Dermis blood vessel endothelial cell (primary cell): ENCODE measurements at regions not wholly inside any gene's neighbourhood (a gene's known extent, or its start where the extent isn't known, plus 50 kb on each side); places are given as distances from the start of the nearest gene placed in this dataset.

Experiments used
- DNase-seq: peaks from one replicate; pipeline ENCODE4 v3.0.0; 2010

DNA sequence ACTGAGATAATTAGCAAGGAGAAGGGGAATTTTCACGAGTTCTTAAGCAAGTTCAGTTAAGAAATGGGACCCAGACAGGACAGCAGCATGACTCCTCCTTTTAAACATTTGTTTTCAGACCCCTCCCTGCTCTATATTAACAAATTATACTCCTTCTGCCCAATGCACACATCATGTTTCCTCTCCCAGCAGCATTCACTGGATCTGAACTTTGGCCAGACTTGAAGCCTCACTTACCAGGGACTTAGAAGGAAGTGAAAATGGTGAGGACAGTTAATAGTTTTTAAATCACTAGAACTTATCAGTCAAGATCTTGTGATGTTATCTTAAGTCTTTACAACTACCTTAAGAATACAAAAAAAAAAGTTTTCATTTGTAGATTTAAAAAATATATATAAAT, 1174.7 kb upstream of the MAP3K7 start:
- no peak for DNase-seq

DNA sequence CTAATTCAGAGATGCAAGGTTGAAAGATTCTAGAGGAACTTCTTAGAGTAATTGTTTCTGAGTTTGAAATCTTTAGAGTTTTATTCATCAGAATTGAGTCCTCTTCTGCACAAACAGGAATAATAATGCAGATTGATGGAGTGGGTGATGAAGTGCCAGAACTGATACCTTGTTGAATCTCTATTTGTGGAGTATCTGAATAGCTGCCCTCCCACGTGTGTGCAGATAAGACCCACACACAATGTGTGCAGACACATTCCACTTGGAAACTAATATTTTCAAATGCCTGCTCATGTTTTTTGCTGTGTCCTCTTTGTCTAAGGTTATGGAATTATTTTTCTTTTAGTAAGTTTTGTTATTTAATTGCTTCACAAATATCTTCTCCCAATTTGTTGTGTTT, 1167.8 kb upstream of the MAP3K7 start:
- DNase-seq: no peak

DNA sequence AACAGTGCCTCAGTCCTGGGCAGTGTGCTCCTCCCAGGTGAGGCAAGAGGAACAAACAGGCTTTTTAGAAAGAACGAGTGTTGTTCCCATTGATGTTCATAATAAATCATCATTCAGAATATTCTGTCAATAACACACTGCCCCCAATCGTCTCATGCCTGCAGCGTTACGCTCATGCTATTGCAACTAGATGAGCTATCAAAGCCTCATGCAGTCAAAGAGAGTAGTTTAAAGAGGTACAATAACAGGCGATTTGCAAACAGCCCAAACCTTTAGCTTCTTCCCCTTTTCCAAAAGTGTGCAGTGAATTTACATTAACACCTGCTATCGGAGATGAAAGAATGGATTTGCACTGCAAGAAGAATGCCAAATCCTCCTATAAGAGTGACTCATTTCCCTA, 1164.7 kb upstream of the MAP3K7 start:
- no peak for DNase-seq

DNA sequence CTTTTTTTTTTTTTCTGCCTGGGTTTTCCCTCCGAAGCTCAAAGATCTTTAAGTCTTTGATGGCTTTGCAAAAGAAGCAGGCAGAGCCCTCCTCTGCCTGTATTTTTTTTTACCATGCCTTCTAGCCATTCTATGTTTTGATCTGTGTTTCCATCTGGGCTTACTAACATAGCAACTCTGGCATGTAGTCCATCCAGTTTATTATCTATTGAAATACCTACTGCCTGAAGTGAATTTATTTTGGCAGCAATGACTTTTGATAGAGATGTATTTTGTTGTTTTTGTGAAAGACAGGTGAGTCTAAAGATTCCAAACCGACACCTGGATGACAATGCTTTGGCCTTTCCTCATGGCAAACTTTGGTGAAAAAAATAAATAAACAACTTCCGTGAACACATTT, 1157.7 kb upstream of the MAP3K7 start:
- no peak for DNase-seq

DNA sequence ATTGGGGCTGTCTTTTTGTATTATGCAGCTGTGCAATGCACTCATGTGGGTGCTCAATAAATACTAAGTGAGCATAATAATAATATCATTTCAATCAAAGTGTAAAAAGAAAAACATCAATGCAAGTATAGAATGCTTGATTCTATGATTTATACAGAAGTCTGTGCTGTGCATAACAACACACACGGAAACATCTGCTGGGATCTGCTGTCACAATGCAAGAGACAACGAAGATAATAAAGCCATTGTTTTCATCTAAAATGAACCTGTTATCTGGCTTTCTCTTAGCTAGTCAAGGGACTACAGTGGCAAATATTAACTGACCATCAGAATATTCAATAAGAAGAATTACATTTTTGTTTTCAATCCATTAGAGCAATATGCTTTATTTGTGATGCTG, 1156.9 kb upstream of the MAP3K7 start:
- no peak for DNase-seq

DNA sequence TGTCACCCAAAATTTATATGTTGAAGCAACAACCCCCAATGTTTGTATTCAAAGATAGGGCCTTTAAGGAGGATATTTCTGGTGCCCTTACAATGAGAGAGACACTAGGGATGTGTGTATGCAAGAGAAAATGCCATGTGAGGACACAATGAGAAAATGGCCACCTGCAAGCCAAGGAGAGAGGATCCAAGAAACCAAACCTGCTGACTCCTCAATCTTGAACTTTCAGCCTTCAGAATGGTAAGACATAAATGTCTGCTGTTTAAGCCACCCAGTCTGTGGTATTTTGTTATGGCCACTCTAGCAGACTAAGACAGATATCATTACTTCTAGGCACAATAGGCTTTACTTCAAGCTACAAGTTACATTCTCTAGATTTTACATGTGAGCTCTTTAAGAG, 1145.1 kb upstream of the MAP3K7 start:
- no peak for DNase-seq

DNA sequence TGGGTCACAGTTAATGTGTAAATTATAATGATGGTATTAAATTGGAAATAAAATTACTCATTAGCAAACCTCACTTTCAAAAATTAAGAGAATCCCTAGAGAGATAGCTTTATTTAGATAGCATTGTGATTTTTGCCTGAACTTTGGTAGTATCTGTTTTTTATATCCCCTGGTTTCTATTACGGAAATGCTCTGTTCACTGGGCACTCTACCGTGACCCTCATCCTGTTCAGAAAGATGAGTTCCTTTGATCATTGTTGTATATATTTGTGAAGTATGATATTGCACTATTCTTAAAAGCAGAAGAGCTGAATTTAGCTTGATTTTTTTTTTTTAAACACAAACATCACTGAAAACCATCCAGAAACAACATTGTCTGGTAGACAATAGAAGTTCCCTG, 1143.8 kb upstream of the MAP3K7 start:
- no peak for DNase-seq

DNA sequence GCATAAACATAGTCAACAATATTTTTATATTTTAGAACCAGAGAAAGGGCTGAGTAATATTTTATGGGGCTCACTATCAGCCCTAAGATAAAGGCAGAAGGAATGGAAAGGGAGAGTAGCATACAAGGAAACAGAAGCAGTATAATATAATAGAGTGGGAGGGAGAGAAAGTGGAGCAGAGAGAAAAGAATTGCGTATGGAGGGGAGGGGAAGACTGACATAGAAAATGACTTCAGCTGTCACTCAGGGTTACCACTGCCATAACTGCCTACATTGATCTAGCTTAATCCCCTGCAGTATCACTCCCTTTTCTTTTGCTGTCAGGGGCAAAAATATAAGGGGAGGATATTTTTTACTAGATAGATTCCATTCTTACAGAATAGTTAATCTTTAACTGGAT, 1133.5 kb upstream of the MAP3K7 start:
- DNase-seq: no peak

DNA sequence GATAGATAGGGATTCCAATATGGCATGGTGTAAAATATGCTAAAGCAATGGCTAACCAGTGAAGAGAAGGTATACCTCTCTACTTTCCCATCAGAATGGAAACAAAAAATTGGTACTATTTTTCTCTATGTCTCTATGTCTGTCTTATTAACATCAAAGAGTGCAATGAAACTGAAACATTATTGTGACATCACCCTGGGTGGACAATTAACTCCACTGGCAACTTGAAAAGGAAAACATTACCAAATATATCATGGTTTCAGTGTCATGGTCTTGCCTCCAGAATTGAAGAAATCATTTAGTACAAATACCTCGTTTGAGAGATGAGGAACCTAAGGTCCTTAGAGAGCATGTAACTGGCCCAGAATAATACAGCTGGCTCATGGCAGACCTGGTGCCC, 1132.5 kb upstream of the MAP3K7 start:
- DNase-seq: no peak

DNA sequence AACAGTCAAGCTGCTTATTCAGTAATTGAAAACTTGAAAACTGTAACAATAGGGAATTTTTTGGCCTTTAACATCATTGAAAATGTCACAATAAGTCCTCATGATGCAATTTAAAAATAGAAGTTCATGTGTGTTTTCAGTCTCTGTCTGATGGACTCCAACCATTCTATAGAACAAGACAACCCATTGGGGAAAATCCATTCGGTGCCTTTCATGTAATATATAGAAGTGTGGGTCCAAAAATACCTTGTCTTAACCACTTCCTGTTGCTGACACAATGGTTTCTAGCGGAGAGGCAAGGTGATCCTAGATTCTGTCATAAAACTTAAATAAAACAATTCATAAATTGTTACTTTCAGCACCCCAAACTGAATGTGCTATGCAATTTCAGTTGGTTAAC, 1131.3 kb upstream of the MAP3K7 start:
- no peak for DNase-seq

DNA sequence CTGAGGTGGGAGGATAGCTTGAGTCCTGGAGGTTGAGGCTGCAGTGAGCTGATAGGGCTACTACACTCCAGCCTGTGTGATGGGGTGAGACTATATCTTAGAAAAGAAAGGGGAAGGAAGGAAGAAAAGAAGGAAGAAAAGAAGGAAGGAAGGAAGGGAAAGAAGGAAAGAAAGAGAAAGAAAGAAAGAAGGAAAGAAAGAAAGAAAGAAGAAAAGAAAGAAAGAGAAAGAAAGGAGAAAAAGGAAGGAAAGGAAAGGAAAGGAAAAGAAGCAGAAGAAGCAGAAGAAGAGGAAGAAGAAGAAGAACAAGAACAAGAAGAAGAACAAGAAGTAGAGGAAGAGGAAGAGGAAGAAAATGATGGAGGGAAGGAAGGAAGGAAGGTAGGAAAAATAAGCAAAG, 1130.2 kb upstream of the MAP3K7 start:
- no peak for DNase-seq

DNA sequence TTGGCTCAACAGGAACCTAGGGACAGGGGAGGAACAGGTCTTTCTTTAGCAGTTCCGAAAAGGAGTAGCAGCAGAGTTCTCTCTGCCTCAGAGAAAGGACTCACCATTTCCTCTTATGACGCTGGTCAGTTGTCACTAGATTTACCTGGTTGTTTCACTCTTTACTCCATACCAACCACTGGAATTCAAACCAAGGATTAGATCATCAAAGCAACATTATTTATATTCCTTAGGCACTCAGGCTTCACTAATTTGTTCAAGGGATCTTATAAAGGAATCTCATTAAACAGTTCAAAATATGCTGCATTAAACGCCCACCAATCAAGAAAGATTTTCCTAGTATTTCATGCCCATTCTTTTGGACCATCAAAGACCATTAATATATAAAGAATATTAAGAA, 1129.5 kb upstream of the MAP3K7 start:
- DNase-seq: no peak

DNA sequence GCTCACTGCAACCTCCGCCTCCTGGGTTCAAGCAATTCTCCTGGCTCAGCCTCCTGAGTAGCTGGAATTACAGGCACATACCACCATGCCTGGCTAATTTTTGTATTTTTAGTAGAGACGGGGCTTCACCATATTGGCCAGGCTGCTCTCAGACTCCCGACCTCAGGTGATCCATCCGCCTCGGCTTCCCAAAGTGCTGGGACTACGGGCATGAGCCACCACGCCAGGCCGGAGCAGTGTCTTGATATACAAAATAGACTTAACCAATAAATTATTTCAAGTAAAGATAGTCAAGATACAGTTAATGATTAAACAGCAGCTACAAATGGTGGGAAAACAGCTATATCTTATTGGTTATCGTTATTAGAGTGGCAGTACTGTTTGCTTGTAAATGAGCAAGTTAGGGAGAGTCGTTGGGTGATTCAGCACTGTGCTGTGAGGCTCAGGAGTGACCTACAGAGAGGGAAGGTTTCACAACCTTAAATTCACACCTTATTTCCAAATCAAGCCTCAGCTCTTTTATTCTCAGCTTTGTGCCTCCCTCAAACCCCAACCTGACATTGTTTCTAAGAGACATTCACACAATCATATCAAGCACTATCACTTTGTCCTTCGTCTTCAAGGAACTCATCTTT, 1128.4 kb upstream of the MAP3K7 start:
- no peak for DNase-seq

DNA sequence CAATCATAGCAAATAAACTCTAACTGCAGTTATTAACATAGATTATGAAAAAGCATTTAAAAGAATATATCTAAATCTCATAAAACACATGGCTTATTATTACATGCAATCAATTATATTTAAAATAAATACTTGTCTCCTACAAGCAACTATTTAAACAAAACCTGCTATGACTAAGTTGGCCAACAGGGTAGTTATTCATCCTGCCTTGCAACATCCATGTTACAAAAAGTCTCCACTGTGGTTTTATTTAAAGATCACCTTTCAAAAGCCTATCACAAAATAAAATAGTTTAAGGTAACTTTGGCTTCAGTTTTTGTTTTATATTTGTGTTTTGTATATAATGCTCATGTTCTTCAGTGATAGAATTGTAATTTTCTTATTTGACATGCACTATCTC, 1127.0 kb upstream of the MAP3K7 start:
- DNase-seq: no peak

DNA sequence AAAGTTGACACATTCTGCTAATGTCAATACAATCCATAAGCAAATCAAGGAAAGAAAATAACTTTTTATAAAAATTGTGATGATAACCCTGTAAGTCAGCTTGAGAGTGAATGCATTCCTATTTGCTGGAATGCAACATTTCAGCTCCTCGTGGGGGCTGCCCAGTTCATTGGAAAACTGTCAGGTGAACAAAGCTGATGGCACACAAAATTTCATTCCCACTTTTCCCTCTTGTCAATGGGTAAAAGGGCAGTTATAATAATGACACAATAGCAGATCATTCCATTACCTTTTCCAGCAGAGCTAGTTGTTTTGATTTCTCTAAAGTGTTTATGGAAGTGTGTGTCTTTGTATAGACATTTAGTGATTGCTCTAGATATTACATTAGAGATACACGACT, 1124.6 kb upstream of the MAP3K7 start:
- no peak for DNase-seq

DNA sequence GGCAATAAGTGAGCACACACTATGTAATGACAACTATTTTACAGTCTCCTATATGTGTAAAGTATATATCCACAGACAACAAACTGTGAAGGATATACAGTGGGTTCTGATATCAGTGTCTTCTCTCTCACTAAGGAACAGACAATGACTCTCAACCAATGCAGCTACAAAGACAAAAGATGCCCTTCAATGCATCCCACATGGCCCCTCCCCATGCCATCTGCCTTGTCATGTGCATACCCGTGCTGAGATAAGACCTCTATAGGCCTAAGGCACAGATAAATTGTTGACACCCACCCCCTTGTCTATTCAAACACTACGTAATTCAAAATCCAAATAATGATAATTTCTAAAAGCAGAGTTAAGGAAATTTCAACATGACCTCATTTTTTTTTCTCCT, 1123.5 kb upstream of the MAP3K7 start:
- no peak for DNase-seq

DNA sequence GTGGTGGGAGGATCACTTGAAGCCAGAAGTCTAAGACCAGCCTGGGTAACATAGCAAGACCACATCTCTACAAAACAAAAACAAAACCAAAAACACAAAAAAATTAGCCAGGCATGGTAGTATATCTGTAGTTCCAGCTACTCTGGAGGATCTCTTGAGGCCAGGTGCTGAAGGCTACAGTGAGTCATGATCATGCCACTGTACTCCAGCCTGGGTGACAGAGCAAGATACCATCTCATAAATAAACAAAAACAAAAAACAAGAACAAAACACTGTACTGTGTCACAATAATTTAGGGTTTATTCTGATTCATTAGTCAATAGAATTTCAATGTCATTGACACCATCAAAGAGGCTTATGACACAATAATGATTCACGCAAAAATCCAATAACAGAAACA, 1121.7 kb upstream of the MAP3K7 start:
- no peak for DNase-seq

DNA sequence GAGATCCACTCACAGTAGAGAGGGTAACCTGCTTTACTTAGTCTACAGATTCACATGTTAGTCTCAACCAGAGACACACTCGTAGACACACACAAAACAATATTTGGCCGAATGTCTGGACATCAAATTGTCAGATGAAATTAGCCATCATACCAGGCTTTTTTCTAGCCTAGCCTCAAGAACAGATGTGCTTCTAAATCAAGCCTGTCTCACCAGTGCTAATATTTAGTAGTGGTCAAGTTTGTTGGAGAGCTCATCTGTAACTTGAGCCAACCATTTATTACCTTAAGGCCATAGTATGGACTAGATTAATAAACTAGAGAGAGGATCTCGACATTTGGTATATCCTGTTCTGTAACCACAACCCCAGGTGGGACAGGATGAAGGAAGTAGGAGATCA, 1118.8 kb upstream of the MAP3K7 start:
- no peak for DNase-seq

DNA sequence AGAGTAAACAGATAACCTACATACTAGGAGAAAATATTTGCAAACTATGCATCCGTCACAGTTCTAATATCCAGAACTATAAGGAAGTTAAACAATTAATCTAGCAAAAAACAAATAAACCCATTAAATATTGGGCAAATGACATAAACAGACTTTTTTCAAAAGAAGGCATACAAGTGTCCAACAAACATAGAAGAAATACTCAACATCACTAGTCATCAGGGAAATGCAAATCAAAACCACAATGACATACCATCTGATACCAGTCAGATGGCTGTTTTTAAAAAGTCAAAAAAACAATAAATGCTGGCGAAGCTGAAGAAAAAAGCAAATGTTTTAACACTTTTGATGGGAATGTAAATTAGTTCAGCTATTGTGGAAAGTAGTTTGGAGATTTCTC, 1117.7 kb upstream of the MAP3K7 start:
- DNase-seq: no peak

DNA sequence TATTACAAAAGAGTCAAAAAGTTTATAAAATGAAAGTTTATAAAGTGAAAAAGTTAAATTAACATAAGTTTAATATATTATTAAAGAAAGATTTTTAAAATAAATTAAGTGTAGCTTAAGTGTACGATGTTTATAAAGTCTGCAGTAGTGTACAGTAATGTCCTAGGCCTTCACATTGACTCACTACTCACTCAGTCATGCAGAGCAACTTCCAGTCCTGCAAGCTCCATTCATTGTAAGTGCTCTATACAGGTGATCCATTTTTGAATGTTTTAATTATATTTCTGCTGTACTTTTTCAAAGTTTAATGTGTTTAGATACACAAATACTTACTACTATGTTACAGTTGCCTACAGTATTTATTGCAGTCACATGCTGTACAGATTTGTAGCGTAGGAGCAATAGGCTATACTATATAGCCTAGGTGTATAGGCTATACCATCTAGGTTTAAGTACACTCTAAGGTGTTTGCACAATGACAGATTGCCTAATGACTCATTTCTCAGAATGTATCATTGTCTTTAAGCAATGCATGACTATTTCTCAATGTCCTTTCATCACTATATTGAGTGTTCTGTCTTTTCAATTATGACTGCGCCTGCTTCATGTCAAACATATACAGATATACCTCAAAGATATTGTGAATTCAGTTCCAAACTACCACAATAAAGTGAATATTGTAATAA, 1110.3 kb upstream of the MAP3K7 start:
- DNase-seq: no peak

DNA sequence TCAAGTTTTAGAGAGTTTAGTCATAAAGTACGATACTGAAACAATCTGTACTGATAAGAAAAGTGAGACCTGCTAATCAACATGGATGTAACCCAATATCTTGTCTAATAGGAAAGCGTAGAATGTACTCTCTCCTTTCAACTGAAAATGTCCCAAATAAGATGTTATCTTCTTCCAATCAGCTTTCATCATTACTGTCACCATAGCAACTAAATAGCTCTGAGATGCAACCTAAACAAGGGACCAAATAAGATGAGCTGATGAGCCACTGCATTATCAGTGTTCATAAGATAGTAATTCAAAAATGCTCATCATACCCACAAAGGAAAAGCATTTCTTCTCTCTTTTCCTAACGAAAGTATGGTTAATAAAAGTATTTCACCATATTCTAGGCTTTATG, 1108.3 kb upstream of the MAP3K7 start:
- DNase-seq: no peak

DNA sequence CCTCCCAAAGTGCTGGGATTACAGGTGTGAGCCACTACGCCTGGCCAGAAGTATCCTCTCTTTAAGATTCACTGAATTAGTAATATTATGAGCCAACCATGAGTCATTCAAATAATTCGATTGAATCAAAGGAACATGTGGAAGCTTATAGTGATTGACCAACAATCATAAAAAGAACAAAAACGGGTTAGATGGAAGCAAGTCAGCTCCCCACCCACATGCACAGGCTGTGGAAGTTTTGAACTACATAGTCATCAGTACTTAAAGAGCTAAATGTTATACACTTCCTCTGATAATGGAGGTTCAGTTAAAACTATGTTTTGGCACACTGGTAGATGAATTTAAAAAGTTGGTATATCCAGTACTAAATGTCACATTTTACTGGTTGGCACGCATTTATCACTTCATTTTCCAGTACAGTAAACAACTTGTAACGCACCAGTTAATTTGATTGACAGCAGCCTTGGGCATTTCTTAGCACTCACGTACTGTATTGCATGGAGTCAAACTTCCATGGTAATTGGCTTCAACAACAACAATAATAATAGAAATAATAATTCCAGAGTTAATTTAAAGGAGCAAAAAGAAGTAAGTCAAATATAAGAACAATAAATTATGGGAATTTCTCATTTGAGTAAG, 1107.3 kb upstream of the MAP3K7 start:
- DNase-seq: no peak

DNA sequence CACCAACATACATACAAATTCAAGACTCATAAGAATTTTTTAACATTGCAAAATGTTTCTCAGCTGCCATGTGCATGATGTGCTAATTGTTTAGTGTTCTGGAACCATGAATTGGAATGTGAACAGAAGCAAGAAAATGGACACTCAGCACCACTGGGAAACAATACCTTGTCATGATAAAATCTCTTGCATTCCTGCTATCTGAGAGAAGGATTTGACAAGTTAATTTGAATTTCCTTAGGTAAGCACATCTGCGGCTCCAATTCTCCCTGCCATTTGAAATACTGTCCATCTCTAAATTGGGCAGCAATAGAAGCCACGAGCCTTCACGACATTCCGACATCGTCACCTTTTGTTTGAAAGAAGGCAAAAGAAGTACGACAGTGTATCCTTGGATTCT, 1104.6 kb upstream of the MAP3K7 start:
- no peak for DNase-seq

DNA sequence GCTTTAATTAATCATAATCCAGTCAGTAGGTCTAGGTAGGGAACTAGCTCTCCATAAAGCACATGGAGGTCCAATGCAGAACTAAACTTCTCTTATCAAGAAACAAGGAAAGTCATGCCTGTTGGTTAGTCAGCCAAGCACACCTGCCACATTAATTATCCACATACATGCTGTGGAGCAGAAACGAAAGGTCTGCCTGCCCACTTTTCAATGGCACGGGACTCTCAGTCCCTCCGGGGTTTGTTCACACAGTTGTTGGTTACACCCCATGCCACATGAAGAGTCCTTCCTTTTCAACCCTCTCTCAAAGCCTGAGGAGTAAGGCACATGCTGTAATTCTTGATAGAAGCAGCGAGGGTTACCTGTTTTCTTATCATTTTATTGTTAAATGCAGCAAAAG, 1096.4 kb upstream of the MAP3K7 start:
- DNase-seq: no peak

DNA sequence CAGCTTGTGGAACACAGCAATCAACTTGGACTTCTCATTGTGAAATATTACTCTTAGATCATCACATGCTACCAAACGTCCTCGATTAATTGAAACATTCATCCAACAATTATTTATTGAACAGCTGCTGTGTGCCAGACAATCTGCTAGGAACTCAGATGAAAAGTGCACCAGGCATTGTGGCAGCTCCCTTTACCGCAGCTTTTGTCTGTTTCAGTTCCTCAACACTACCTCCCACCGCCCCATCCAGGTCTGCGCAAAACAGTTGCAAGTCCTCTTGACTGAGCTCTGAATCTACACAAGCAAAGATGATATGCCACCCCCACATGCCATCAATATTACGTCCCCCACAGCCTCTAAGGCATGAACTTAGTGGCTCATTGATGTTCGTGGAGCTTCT, 1094.4 kb upstream of the MAP3K7 start:
- DNase-seq: no peak
